ENCODE measurements at regions not wholly inside any gene's neighbourhood (a gene's known extent, or its start where the extent isn't known, plus 50 kb on each side); places are given as distances from the start of the nearest gene placed in this dataset.
"Not testable (repeated sequence)": the region's sequence is repeated elsewhere in the genome, so short reads cannot be mapped to it uniquely, and the experiment has no call there.

- SMC1A ChIA-PET (ENCODE audit: uncharacterized antibody, unreplicated experiment); RAD21 ChIA-PET (ENCODE audit: unreplicated experiment); H3K4me2 ChIP-seq (ENCODE audit: control insufficient read depth, insufficient read depth); in situ Hi-C loops (cut with MboI); ATAC-seq; H3K27ac ChIP-seq (ENCODE audit: control insufficient read depth, insufficient read depth); H3K4me3 ChIP-seq; H3K9ac ChIP-seq (ENCODE audit: control insufficient read depth, insufficient read depth, low read length); H2AFZ ChIP-seq (ENCODE audit: control insufficient read depth, low read depth, low read length); POLR2A ChIA-PET; H4K20me1 ChIP-seq (ENCODE audit: control insufficient read depth, insufficient read depth); FAIRE-seq; DNase-seq (ENCODE audit: low read depth, low spot score); H3K36me3 ChIP-seq (ENCODE audit: control insufficient read depth in 2 of 2, insufficient read depth in 2 of 2, low read length in 1 of 2); H3K4me1 ChIP-seq (ENCODE audit: control insufficient read depth, insufficient read depth, low read length); H3K9me3 ChIP-seq (replicated peaks; ENCODE audit: control insufficient read depth, insufficient read depth, low read length); H3K27me3 ChIP-seq (replicated peaks in 1 of 2; ENCODE audit: control insufficient read depth in 2 of 2, insufficient read depth in 2 of 2, low read length in 1 of 2); BruUV-seq (replicated peaks); H3K79me2 ChIP-seq (ENCODE audit: control insufficient read depth, insufficient read depth, low read length); CTCF ChIA-PET; intact Hi-C loops (cut with micrococcal nuclease; ENCODE audit: unreplicated experiment): not testable (repeated sequence)
- 51% methylated on average over 18 of the region's 18 CpGs for WGBS (ENCODE audit: insufficient coverage, insufficient replicate concordance, low lambda C conversion rate, missing lambda C conversion rate)
Observed at GRCh38 chr6:80497696-80498486, 391.4 kb downstream of the BCKDHB start.

- Histone ChIP-seq H3K9ac (ENCODE audit: control insufficient read depth, insufficient read depth, low read length) (no peak overlapping the region), H3K4me3 (no peak overlapping the region), H3K9me3 (replicated peaks; ENCODE audit: control insufficient read depth, insufficient read depth, low read length) (no peaks in the 10 kb centered on the region), H3K27ac (ENCODE audit: control insufficient read depth, insufficient read depth) (no peak overlapping the region), H3K36me3 (ENCODE audit: control insufficient read depth in 2 of 2, insufficient read depth in 2 of 2, low read length in 1 of 2) (no peaks in the 10 kb centered on the region), H3K27me3 (replicated peaks in 1 of 2; ENCODE audit: control insufficient read depth in 2 of 2, insufficient read depth in 2 of 2, low read length in 1 of 2) (no peaks in the 10 kb centered on the region), H3K4me1 (ENCODE audit: control insufficient read depth, insufficient read depth, low read length) (no peaks in the 10 kb centered on the region), H3K4me2 (ENCODE audit: control insufficient read depth, insufficient read depth) (no peak overlapping the region), H4K20me1 (ENCODE audit: control insufficient read depth, insufficient read depth) (no peaks in the 10 kb centered on the region), H2AFZ (ENCODE audit: control insufficient read depth, low read depth, low read length) (no peak overlapping the region), H3K79me2 (ENCODE audit: control insufficient read depth, insufficient read depth, low read length) (no peaks in the 10 kb centered on the region)
- FAIRE-seq = no peak
- no TSS peak for BruUV-seq (replicated peaks)
- in situ Hi-C loops (cut with MboI) (no loop called here), intact Hi-C loops (cut with micrococcal nuclease; ENCODE audit: unreplicated experiment) (no loop called here)
- ChIA-PET RAD21 (ENCODE audit: unreplicated experiment) (no interaction called here), SMC1A (ENCODE audit: uncharacterized antibody, unreplicated experiment) (interaction anchor here (0.6 to 0.8 kb wide), 2 partner anchors 17 to 43 kb away, joined by 3 read pairs; no protein-coding TSS in a partner anchor), CTCF (interaction anchor here (1.0 kb wide), 1 partner anchor 276 kb away, joined by 3 read pairs; no protein-coding TSS in a partner anchor), POLR2A (no interaction called here)
- no peak for DNase-seq (ENCODE audit: low read depth, low spot score)
- 9% methylated on average over 3 of the region's 3 CpGs for WGBS (ENCODE audit: insufficient coverage, insufficient replicate concordance, low lambda C conversion rate, missing lambda C conversion rate)
- peak; percentile 54; the same call in 2 of the 3 replicates for ATAC-seq
- TF ChIP-seq PBX3 (IDR thresholded peaks at IDR 0.05; ENCODE audit: insufficient replicate concordance, low read depth, low read length) (peak; percentile 81), BHLHE40 (IDR thresholded peaks at IDR 0.05; ENCODE audit: borderline replicate concordance in 1 of 2, low read depth in 2 of 2, low read length in 1 of 2) (peak in 1 of 2 experiments; percentile 29; a peak in 1 of 4 replicates), YY1 (IDR thresholded peaks at IDR 0.05; ENCODE audit: low read depth, low read length) (no peak), RUNX3 (IDR thresholded peaks at IDR 0.05; ENCODE audit: low read length) (peak; percentile 83), RAD51 (IDR thresholded peaks at IDR 0.05) (no peak), MTA2 (IDR thresholded peaks at IDR 0.05; ENCODE audit: low read depth) (peak; percentile 59; the same call in 1 of the 2 replicates), NR2F1 (conservative IDR thresholded peaks at IDR 0.05) (no peak), ETV6 (conservative IDR thresholded peaks at IDR 0.05 in 1 of 2, IDR thresholded peaks at IDR 0.05 in 1 of 2; ENCODE audit: borderline replicate concordance in 1 of 2, low read depth in 1 of 2) (no peak), IKZF1 (conservative IDR thresholded peaks at IDR 0.05) (0 out of 2 replicates have a peak, but pooled peaks have one; percentile 21), PKNOX1 (IDR thresholded peaks at IDR 0.05) (peak; percentile 91)
- TF ChIP-seq, protein P1, sequence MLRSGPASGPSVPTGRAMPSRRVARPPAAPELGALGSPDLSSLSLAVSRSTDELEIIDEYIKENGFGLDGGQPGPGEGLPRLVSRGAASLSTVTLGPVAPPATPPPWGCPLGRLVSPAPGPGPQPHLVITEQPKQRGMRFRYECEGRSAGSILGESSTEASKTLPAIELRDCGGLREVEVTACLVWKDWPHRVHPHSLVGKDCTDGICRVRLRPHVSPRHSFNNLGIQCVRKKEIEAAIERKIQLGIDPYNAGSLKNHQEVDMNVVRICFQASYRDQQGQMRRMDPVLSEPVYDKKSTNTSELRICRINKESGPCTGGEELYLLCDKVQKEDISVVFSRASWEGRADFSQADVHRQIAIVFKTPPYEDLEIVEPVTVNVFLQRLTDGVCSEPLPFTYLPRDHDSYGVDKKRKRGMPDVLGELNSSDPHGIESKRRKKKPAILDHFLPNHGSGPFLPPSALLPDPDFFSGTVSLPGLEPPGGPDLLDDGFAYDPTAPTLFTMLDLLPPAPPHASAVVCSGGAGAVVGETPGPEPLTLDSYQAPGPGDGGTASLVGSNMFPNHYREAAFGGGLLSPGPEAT (IDR thresholded peaks at IDR 0.05; ENCODE audit: low read depth) = no peak
Observed at GRCh38 chr6:80489911-80490635, 383.6 kb downstream of the BCKDHB start.
